CD4-positive, alpha-beta T cell treated with Interferon alpha-2 for 1 hour (primary cell): ENCODE measurements at regions not wholly inside any gene's neighbourhood (a gene's known extent, or its start where the extent isn't known, plus 50 kb on each side); places are given as distances from the start of the nearest gene placed in this dataset.
A peak's percentile ranks its signal among the peaks of the same experiment; 100 is the strongest.

Experiments used
- DNase-seq, 2 donors: peaks; one replicate each; pipeline ENCODE4 v3.0.0-alpha.2; 2020 to 2022

DNA sequence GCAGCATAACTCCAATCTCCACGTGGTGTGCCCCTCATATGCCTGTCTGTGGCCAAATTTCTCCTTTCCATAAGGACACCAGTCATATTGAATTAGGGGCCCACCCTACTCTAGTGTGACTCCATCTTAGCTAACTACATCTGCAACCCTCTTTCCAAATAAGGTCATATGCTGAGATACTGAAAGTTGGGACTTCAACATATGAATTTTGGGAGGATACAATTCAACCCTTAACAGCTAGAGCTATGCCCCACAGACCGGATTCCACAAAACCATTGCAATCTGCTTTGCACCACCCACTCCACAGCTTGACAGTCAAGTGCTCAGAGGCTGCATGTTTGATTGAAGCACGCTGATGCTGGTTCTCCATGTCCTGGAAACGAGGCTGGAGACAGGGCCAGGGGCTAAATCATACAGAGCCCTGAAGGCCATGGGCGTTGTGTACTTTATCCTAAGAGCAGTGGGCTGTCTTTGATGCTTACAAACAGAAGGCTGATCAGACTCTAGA, 122.8 kb downstream of the MTX3 start:
- no peak for DNase-seq

DNA sequence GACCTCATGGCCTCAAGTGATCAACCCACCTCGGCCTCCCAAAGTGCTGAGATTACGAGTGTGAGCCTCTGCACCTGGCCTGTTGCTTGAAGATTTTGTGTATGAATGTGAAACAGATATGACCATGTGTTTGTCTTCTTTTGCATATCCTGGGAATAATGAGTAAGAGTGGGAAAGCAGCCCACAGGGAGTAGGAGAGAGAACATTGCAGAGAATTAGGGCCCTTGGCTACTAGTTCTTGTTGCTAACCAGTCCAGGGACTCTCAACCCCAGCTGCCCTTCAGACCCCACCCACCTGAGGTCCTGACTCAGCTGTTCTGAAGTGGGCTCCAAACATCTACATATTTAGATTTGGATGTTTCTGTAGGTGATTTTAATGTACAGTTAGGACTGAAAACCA, 125.5 kb downstream of the MTX3 start:
- no peak for DNase-seq

DNA sequence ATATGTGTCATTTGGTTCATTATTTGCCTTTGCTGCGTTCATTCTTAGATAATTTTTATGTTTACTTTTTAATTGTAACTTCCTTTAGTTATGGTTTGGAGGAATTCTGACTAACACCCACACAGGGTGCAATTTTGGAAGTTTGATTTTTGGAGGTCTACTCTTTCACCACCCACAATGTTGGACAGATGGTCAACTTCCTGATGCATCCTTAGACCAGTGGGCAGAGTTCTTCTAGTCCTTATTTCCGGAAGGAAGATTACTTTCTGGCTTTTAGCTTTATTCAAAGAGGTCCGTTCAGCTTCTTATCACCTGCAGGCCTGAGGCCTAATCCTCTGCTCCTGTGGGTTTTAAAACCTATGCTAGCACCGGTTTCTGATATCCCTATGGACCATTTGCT, 126.7 kb downstream of the MTX3 start:
- DNase-seq: no peak

DNA sequence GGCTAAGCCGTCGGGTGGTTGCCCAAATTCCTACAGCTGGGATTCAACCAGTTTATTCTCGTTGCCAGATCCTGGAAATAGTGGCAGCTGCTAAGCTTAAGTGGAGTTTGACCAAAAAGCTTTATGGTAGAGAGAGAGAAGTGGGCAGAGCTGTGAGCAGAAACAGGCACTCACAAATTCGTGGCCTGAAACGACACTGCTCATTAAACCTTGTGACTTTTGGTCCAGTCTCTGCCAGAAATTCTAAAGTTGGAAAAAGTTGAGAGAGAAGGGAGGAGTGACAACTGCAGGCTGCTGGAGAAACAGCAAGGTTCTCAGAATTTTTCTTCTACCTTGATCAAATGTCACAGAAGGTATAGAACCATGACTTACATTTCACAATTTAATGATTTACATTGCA, 131.5 kb downstream of the MTX3 start:
- no peak for DNase-seq

DNA sequence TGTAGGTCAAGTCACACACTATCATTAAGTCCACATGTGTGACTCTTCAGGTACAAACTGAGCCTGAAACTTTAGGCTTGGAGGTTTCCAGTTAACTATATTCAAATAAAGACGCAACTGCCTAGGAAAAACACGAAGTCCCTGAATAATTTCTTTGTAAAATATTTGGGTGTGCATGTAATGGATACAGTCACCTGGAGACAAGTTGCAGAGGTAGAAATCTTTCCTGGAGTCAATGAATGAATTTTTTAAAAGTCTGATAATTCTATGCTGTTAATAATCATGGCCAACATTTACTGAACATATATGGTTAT, 132.7 kb downstream of the MTX3 start:
- no peak for DNase-seq

DNA sequence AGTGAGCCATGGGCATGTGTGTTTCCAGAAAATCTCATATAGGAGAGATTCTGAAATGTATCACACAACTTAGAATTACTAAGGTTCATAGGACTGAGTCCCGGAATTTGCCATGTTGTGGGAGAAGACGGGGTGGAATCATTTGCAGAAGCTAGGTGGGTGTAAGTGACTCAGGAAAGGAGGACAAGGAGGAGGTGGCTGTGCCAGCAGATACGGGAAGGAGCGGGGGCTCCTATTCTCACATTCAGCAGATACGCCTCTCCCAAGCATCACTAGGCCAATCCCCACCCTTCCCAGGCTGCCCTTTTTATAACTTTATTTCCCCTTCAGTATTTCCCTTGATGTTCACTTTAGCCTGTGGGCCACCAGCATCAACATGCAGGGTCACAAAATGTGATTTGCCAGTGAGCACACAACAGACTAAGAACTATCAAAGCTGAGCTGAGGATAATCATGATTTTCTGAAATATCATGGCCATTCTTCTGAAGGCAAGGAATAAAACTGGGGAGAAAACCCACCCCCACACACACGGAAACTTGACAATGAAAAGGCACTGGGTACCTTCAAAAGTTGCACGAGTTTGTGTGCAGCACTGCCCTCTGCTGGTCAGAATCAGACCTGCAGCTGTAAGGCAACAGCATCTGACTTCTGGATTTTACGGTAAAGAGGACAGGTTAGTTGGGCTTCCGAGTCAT, 133.2 kb downstream of the MTX3 start:
- DNase-seq: peak; percentile 61 to 73

DNA sequence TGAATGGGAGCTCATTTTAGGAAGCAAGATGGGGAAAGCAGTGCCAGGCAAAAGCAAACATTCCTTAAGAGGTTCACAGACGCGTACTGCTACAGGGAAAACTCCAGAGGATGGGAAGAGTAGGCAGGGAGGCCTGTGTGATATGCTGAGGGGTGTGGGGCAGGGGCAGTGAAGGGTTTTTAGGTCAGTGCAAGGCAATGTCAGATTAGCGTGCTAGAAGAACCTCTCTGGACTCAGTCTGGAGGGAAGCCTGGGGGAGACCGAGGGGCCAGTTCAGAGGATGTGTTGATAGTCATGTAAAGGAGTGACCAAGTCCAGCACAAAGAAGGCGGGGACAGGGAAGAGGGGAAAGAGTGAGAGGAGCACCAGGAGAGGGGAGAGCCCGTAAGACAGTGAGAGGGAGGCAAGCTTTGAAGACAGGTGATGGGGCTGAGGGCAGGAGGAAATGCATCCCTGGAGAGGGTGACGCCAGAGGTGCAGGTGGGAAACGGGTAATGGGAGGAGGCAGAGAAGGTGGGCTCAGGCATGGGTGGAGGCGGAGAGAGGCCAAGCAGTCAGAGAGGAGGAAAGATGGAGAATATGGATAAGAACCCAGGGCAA, 134.5 kb downstream of the MTX3 start:
- no peak for DNase-seq

DNA sequence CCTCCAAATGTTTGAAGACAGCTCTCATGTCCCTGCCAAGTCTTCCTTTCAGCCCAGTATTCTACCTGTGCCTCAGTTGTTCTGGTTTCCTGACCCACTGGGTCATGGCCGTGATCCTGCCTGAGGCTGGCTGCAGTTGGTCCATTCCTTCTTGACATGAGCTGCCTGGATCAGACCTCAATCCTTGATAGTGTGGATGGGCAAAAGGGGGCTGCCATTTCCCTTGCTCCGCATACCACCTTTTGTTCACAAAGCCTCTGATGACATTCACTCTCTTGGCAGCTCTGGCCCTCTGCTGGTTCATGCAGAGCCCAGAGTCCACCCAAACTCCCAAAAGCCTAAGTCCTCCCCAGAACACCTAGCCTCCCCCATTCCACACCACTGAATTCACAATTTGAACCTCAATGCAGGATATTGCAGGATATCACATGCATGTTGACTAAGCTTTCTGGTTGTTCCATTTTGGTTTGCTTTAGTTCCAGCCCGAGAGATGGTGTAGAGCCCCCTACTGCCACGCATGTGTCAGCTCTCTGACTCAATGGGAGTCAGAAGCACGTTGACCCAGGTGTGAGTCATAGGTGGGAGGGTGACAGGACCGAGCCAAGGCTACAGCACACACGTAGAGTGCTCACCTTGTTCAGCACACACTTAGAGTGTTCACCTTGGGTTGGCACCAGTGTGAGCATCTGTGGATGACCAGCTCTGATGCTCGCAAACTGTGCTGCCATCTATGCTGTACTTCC, 137.2 kb downstream of the MTX3 start:
- no peak for DNase-seq

DNA sequence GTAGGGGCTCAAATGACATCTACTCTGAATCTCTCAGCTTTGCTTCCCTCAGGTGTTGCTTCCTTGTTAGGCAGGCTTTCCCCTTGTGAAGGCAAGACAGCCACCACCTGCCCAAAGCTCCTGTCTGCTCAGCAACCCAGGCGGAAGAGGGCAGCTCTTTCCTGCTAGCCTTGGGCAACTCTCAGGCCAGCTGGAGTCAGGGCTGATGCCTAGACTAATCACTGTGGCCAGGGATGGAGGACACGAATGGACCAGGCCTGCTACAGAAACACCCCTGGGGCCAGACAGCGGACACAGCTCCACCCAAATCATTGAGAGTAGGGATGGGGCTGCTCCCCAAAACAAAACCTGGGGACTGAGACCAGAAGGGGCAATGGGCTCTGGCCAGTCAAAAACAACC, 138.0 kb downstream of the MTX3 start:
- no peak for DNase-seq

DNA sequence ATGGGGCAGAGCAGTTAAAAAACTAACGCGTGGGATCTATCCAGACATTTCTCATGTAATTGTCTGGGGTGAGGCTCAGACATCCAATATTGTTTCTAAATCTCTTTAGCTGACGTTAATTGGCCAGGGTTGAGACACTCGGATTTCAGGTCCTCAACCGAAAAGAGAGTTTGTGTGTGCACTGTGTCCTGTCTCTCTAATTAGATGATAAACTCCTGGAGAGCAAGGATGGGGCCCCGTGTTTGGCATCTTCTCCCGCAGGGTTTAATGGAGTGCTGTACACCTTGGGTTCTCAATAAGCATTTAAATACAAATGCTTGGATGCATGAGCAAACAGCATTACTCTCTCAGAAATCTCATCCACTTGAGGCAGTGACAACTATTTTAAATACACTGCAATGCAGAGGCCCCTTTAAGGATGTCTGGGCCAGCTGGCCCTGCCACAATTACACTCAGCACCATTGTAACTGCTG, 139.6 kb downstream of the MTX3 start:
- no peak for DNase-seq

DNA sequence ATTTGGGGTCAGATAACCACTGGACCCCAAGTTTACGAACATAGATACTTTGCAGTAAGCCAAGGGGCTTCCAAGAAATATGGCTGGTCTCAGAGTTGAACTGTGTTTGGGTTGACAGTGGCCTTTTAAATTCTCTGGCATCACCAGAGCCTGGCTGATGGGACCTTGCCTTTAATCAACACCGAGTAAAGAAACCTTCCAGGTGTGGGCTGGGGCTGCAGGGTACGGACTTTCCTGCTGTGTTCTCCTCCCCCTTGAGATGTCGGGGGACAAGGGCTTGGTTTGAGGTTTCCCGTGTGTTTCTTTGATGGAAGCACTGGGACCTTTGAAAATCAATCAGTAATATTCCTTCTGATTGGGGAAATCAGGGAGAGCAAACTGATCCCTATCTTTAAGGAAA, 140.1 kb downstream of the MTX3 start:
- no peak for DNase-seq

DNA sequence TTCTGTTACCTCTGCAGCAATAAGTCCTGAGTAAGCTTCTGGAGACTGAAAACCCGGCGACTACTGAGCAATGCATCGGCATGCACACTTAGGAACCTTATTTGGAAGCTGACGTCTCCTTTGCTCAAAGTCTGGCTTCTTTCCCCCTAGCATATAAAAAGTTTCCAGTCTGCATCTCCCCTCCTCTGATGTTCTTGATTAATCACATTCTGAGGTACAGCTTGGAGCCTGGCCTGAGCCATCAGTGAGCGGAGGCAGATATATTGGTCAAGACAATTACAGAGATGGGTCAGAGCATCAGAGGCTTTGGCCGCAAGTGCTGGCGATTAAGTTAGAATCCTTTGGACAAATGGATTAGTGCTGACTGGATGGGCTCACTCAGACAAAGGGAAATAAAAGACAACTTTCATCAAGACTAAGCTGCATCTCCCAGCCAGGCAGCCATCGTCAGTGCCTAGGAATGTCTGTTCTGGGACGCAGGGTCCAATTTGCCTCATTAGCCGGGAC, 140.7 kb downstream of the MTX3 start:
- DNase-seq: no peak

DNA sequence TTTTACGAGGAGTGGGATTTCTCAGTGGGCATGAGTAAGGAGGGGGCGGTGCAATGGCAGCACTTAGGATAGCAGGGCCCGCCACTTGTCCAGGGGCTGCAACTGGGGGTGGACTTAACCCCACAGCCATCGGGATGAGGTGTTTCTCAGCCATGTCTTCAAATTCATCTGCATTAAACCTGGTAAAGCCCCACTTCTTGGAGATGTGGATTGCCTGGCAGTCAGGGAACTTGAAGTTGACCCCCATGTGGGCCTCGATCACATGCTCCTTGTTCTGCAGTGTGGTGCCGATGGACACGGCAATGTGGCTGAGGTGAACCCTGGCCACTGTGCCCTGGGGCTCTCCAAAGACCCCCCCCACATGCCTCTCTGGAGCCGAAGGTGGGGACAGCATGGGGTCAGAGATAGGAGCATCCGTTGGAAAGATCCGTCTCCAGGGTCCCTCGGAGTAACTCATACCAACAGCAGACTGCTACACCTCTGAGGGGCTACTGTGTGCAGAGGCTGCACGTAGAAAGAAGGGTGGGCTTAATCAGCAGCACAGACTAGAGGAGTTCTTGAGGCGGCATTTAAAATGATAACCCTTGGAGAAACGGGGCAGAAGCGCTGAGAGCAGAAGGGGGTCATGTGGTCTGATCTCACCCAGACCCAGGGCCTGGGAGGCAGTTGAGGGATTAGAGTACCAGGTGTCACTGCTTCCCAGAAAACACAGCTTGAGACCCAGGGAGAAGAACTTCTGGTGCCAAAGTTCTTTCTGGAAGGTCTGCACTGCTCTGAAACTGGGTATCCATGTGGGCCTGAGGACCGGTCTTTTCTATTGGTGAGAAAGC, 141.4 kb downstream of the MTX3 start:
- DNase-seq: no peak
